ENCODE measurements at regions not wholly inside any gene's neighbourhood (a gene's known extent, or its start where the extent isn't known, plus 50 kb on each side); places are given as distances from the start of the nearest gene placed in this dataset.

- no peak for TF ChIP-seq POLR2A (IDR thresholded peaks at IDR 0.05; ENCODE audit: low read length)
- DNase-seq = no peak
Observed at GRCh38 chr7:137094-137891, 55.1 kb upstream of the FAM20C start.

GRCh38 chr7:139131-139530 is 53.2 kb upstream of the FAM20C start:
- DNase-seq = no peak
- TF ChIP-seq POLR2A (IDR thresholded peaks at IDR 0.05; ENCODE audit: low read length) (no peak), GATA1 (IDR thresholded peaks at IDR 0.05; ENCODE audit: low read depth, low read length) (no peak)

GRCh38 chr7:139561-140243 is 52.7 kb upstream of the FAM20C start:
- DNase-seq = no peak
- no peak for TF ChIP-seq POLR2A (IDR thresholded peaks at IDR 0.05; ENCODE audit: low read length)
- no peak for TF ChIP-seq GATA1 (IDR thresholded peaks at IDR 0.05; ENCODE audit: low read depth, low read length)

GRCh38 chr7:140996-141395 is 51.4 kb upstream of the FAM20C start:
- TF ChIP-seq POLR2A (IDR thresholded peaks at IDR 0.05; ENCODE audit: low read length) (no peak), GATA1 (IDR thresholded peaks at IDR 0.05; ENCODE audit: low read depth, low read length) (no peak)
- DNase-seq = no peak

- TF ChIP-seq POLR2A (IDR thresholded peaks at IDR 0.05; ENCODE audit: low read length) = no peak
- TF ChIP-seq GATA1 (IDR thresholded peaks at IDR 0.05; ENCODE audit: low read depth, low read length) = no peak
- DNase-seq = no peak
Observed at GRCh38 chr7:142248-142941, 50.0 kb upstream of the FAM20C start.
